ENCODE measurements at regions not wholly inside any gene's neighbourhood (a gene's known extent, or its start where the extent isn't known, plus 50 kb on each side); places are given as distances from the start of the nearest gene placed in this dataset.
"Not testable (repeated sequence)": the region's sequence is repeated elsewhere in the genome, so short reads cannot be mapped to it uniquely, and the experiment has no call there.

DNA sequence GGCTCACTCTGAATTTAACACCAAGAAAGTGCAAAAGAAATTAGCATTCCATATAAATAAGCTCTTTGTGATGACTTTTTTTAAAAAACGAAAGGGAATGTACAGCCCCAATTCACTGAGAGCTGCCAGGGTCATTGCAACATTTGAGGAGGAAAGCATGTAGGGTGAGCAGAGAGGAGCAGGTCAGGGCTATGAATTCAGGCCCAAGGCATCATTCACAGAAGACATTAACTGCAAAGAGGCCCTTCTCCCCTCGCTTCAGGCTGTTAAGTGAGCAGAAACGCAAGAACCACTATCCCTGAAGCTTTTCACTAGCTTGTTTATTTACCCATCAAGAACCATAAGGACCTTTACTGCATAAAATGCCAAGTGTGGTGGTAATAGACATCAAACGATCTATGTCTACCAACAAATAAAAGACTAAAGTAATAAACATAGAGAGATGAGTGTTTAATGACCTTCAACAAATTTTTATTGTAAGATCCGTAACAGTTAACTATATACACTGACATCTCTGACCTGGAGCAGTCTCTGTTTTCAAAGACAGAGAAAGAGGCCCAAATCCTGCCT, 333.1 kb upstream of the HNRNPA3 start:
- ChIA-PET POLR2A (no interaction called here), CTCF (no interaction called here)
- H3K36me3 ChIP-seq (ENCODE audit: control insufficient read depth, insufficient read depth, low read length) = no peaks in the 10 kb centered on the region
- no peak overlapping the region for H3K4me3 ChIP-seq (ENCODE audit: low read depth, low read length)
- no peak for DNase-seq (ENCODE audit: low read depth)
- no peaks in the 10 kb centered on the region for H3K27me3 ChIP-seq (ENCODE audit: control insufficient read depth, insufficient read depth, low read length)
- TF ChIP-seq, protein P1, sequence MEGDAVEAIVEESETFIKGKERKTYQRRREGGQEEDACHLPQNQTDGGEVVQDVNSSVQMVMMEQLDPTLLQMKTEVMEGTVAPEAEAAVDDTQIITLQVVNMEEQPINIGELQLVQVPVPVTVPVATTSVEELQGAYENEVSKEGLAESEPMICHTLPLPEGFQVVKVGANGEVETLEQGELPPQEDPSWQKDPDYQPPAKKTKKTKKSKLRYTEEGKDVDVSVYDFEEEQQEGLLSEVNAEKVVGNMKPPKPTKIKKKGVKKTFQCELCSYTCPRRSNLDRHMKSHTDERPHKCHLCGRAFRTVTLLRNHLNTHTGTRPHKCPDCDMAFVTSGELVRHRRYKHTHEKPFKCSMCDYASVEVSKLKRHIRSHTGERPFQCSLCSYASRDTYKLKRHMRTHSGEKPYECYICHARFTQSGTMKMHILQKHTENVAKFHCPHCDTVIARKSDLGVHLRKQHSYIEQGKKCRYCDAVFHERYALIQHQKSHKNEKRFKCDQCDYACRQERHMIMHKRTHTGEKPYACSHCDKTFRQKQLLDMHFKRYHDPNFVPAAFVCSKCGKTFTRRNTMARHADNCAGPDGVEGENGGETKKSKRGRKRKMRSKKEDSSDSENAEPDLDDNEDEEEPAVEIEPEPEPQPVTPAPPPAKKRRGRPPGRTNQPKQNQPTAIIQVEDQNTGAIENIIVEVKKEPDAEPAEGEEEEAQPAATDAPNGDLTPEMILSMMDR (IDR thresholded peaks at IDR 0.05; ENCODE audit: insufficient read depth, low read depth, low read length) = no peak

DNA sequence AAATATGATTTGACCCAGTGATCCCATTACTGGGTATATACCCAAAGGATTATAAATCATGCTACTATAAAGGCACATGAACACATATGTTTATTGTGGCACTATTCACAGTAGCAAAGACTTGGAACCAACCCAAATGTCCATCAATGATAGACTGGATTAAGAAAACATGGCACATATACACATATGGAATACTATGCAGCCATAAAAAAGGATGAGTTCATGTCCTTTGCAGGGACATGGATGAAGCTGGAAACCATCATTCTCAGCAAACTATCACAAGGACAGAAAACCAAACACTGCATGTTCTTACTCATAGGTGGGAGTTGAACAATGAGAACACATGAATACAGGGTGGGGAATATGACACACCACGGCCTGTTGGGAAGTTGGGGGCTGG, 330.5 kb upstream of the HNRNPA3 start:
- CTCF ChIA-PET; POLR2A ChIA-PET; H3K36me3 ChIP-seq (ENCODE audit: control insufficient read depth, insufficient read depth, low read length); DNase-seq (ENCODE audit: low read depth); H3K4me3 ChIP-seq (ENCODE audit: low read depth, low read length); H3K27me3 ChIP-seq (ENCODE audit: control insufficient read depth, insufficient read depth, low read length): not testable (repeated sequence)

DNA sequence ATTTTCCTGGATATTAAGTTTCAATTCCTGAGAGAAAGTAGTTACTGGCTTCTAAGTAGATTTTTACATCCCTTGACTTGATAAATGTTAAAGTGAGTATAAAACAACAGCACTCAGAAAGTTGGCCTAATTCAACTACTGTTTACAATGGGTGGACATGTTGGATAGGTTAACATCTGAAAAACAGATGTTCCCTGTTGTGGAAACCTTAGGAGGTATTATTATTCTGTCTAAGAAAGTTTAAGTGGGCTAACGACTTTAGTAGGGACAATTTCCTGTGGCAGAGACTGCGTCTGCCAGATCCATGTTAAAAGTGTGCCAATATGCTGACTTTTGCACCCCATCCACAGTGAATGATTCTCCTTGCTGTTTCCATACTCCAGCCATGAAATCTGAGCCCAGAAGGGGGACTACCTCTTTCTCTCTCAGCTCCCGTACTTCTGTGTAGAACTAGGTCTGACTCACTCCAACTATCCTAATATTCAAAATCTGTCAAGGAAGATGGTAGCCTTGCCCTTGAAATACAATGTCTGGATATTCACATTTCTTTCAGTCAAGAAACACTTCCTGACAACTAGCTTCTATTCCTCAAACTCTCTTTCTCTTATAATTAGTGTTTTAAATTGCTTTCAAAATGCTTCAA, 327.5 kb upstream of the HNRNPA3 start:
- ChIA-PET CTCF (interaction anchor here (0.8 kb wide), 1 partner anchor 81 kb away, joined by 4 read pairs; no protein-coding TSS in a partner anchor), POLR2A (no interaction called here)
- DNase-seq (ENCODE audit: low read depth) = no peak
- TF ChIP-seq, protein P1 (IDR thresholded peaks at IDR 0.05; ENCODE audit: insufficient read depth, low read depth, low read length) = no peak
- H3K27me3 ChIP-seq (ENCODE audit: control insufficient read depth, insufficient read depth, low read length) = no peaks in the 10 kb centered on the region
- no peak overlapping the region for H3K4me3 ChIP-seq (ENCODE audit: low read depth, low read length)
- no peaks in the 10 kb centered on the region for H3K36me3 ChIP-seq (ENCODE audit: control insufficient read depth, insufficient read depth, low read length)

DNA sequence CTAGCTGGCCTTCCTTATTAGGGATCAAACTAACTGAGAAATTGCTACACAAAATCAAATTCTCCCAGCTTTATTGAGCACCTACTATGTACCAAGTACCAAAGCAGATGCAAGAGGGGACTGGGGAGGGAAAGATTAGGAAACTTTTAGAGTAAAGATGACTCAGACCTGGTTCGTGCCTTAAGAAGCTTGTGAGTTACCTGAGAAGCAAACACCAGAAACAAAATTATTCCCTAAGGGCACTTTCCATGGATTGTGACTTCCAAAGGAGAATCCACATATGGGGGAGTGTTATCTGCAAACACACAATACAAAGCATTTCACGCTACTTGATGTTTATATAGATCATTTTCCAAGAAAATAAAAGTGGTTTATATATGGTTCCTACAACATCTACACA, 326.9 kb upstream of the HNRNPA3 start:
- Histone ChIP-seq H3K27me3 (ENCODE audit: control insufficient read depth, insufficient read depth, low read length) (no peaks in the 10 kb centered on the region), H3K4me3 (ENCODE audit: low read depth, low read length) (no peak overlapping the region), H3K36me3 (ENCODE audit: control insufficient read depth, insufficient read depth, low read length) (no peaks in the 10 kb centered on the region)
- ChIA-PET POLR2A (no interaction called here), CTCF (no interaction called here)
- TF ChIP-seq, protein P1 (IDR thresholded peaks at IDR 0.05; ENCODE audit: insufficient read depth, low read depth, low read length) = no peak
- no peak for DNase-seq (ENCODE audit: low read depth)

DNA sequence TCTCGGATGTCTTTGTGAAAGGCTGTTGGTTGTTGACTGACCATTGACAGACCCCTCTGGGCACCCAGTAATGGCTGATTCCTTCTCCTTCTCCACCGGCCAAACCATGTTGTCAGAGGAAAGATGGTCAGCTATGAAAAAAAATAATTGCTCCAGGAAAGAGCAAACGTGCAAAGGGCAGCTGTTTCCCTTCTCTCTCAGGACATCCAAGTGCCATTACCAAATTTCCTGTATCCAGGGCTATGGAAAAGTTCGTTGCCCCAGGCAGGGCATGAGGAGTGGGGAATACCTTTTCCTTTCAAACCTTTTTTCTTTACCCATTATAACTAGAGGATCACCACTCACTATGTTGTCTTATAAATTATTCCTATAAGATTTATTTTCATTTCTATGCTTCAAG, 321.5 kb upstream of the HNRNPA3 start:
- Histone ChIP-seq H3K36me3 (ENCODE audit: control insufficient read depth, insufficient read depth, low read length) (no peaks in the 10 kb centered on the region), H3K4me3 (ENCODE audit: low read depth, low read length) (no peak overlapping the region), H3K27me3 (ENCODE audit: control insufficient read depth, insufficient read depth, low read length) (no peaks in the 10 kb centered on the region)
- TF ChIP-seq, protein P1 (IDR thresholded peaks at IDR 0.05; ENCODE audit: insufficient read depth, low read depth, low read length) = no peak
- ChIA-PET POLR2A (no interaction called here), CTCF (no interaction called here)
- DNase-seq (ENCODE audit: low read depth) = no peak

DNA sequence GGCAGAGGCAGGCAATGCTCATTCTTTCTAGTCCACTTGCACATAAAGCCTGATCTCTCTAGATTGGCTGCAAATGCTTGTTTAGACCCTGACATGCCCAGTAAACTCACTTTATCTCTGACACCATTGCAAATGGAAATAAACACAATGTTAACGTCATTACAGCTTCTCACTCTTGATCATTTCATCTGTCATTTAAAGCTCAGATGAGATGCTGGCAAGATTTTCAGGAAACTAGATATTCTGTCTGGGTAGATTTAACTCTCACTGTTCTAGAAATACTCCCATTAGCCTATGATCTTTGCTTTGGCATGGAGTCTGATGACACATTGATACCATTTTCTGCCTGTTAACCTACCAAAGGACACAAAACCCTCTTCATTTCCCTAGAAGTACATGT, 320.7 kb upstream of the HNRNPA3 start:
- TF ChIP-seq, protein P1 (IDR thresholded peaks at IDR 0.05; ENCODE audit: insufficient read depth, low read depth, low read length) = no peak
- POLR2A ChIA-PET = no interaction called here

More for the DNA sequence above, 320.7 kb upstream of the HNRNPA3 start:
- CTCF ChIA-PET = no interaction called here
- no peaks in the 10 kb centered on the region for H3K27me3 ChIP-seq (ENCODE audit: control insufficient read depth, insufficient read depth, low read length)
- H3K4me3 ChIP-seq (ENCODE audit: low read depth, low read length) = no peak overlapping the region
- no peaks in the 10 kb centered on the region for H3K36me3 ChIP-seq (ENCODE audit: control insufficient read depth, insufficient read depth, low read length)
- DNase-seq (ENCODE audit: low read depth) = no peak
